Heart right ventricle (tissue), 16 donors: ENCODE measurements at regions not wholly inside any gene's neighbourhood (a gene's known extent, or its start where the extent isn't known, plus 50 kb on each side); places are given as distances from the start of the nearest gene placed in this dataset.
"Not testable (repeated sequence)": the region's sequence is repeated elsewhere in the genome, so short reads cannot be mapped to it uniquely, and the experiment has no call there.

Experiments used
- ATAC-seq, 8 donors: fragments of 200-7000 bp; cut with Tn5 transposase; one replicate each; pipeline ENCODE4 v1.9.1; 2020; ENCODE audit warnings: mild to moderate bottlenecking in 8 of 8, moderate library complexity in 8 of 8, moderate number of reproducible peaks in 1 of 8
- DNase-seq, 2 donors: peaks; one replicate each; pipeline ENCODE4 v3.0.0-alpha.2; 2020
- H3K27ac ChIP-seq, 10 donors: fragments of 200-600 bp; sonication (generic) in 2 of 10; one replicate each; pipeline versions ENCODE4 v1.5.0 to v1.8.0; 2020 to 2022; ENCODE audit warnings: mild to moderate bottlenecking in 3 of 10
- H3K27me3 ChIP-seq, 7 donors: fragments of 200-600 bp; one replicate each; pipeline ENCODE4 v1.8.0; 2021 to 2022; ENCODE audit warnings: mild to moderate bottlenecking in 2 of 7
- H3K36me3 ChIP-seq, 9 donors: fragments of 200-600 bp; sonication (generic) in 1 of 9; one replicate each; pipeline versions ENCODE4 v1.5.0 to v1.8.0; 2020 to 2022; ENCODE audit warnings: mild to moderate bottlenecking in 2 of 9
- H3K4me1 ChIP-seq, 9 donors: fragments of 200-600 bp; sonication (generic) in 1 of 9; one replicate each; pipeline versions ENCODE4 v1.5.0 to v1.8.0; 2020 to 2022; ENCODE audit warnings: mild to moderate bottlenecking in 4 of 9
- H3K4me3 ChIP-seq, 10 donors: fragments of 200-600 bp; sonication (generic) in 2 of 10; one replicate each; pipeline versions ENCODE4 v1.5.0 to v1.8.0; 2020 to 2022; ENCODE audit warnings: mild to moderate bottlenecking in 7 of 10, moderate library complexity in 2 of 10
- H3K9me3 ChIP-seq, 11 donors: fragments of 200-600 bp in 10 of 11; sonication (generic) in 2 of 11; one replicate each; pipeline versions ENCODE4 v1.5.0 to v1.8.0; 2013 to 2022; ENCODE audit warnings: mild to moderate bottlenecking in 2 of 11, control low read depth in 1 of 11, moderate library complexity in 1 of 11
- WGBS, 2 donors: extraction: QIAGEN DNeasy Blood & Tissue Kit; methylation state at CpG; one replicate each; pipeline ENCODE4 v1.1.7; 2013; ENCODE audit warnings: inconsistent platforms in 1 of 2; 5-methylcytosine and 5-hydroxymethylcytosine counted together
- intact Hi-C, 10 donors: fragments of 100-400 bp; cut with DNase I; formaldehyde crosslinking; loops; one replicate each; pipeline versions ENCODE4 v1.11.1 to v1.14.2; 2022
- TF ChIP-seq, protein P1 (sequence below), 9 donors: fragments of 200-600 bp; sonication (generic) in 2 of 9; IDR thresholded peaks; one replicate each; pipeline versions ENCODE4 v1.5.0 to v1.8.0; 2021 to 2022; ENCODE audit warnings: antibody characterized with exemption in 9 of 9, mild to moderate bottlenecking in 5 of 9, moderate library complexity in 1 of 9
- donor health status: Arrhythmogenic right ventricular cardiomyopathy.
- donor health status: ischemic (EF 13 %, LVEDD 7.1; RV severe dilation, severe dysfunction).
- donor health status: healthy with polysubstance abuse.
- donor health status: DM: no; HTN: yes; CAD: no.
- donor health status: DM: no; HTN: no; CAD: no.
- donor health status: ischemic (EF 25% LVEDD 6.9; RV normal size, moderate dysfunction).
- donor health status: ischemic (EF 25% LVEDD 5.7; RV mildly dilated, moderate dysfunction).
- donor health status: healthy.
- donor health status: DM: yes; HTN: yes; CAD: no.
- donor health status: Ischemic cardiomyopathy.
- donor health status: ischemic (EF 35%, LVEDD 5.7; RV mildly dilated, moderate dysfunction).
- donor health status: nonischemic (EF 11% LVEDD 7.7; RV severe dilation, severe dysfunction).
- donor health status: DM: yes; HTN: yes; CAD: no.
- donor health status: PGD.
- donor health status: ischemic (EF 29% LVEDD 5.4; RV normal size, mild dysfunction).
- donor health status: nonischemic (EF 23%, LVEDD 6.1; RV moderate dilation, normal function).

- no peaks in the 10 kb centered on the region for H3K36me3 ChIP-seq
- H3K27ac ChIP-seq, result no peak overlapping the region
- no peaks in the 10 kb centered on the region for H3K9me3 ChIP-seq
- peaks cover 0 to 4% (median 0%) of the 10 kb centered on the region in 7 donors for H3K27me3 ChIP-seq
- no peak overlapping the region for H3K4me3 ChIP-seq
- WGBS, 2 donors, result 63 to 78% methylated on average over 1 of the region's 1 CpG
- DNase-seq (no peak), ATAC-seq (no peak)
- intact Hi-C loops, result no loop called here
- H3K4me1 ChIP-seq, result no peaks in the 10 kb centered on the region
- TF ChIP-seq, protein P1, sequence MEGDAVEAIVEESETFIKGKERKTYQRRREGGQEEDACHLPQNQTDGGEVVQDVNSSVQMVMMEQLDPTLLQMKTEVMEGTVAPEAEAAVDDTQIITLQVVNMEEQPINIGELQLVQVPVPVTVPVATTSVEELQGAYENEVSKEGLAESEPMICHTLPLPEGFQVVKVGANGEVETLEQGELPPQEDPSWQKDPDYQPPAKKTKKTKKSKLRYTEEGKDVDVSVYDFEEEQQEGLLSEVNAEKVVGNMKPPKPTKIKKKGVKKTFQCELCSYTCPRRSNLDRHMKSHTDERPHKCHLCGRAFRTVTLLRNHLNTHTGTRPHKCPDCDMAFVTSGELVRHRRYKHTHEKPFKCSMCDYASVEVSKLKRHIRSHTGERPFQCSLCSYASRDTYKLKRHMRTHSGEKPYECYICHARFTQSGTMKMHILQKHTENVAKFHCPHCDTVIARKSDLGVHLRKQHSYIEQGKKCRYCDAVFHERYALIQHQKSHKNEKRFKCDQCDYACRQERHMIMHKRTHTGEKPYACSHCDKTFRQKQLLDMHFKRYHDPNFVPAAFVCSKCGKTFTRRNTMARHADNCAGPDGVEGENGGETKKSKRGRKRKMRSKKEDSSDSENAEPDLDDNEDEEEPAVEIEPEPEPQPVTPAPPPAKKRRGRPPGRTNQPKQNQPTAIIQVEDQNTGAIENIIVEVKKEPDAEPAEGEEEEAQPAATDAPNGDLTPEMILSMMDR (IDR thresholded peaks at IDR 0.05), result no peak
Observed at GRCh38 chr1:98113811-98114210, 193.0 kb upstream of the DPYD start.

DNA sequence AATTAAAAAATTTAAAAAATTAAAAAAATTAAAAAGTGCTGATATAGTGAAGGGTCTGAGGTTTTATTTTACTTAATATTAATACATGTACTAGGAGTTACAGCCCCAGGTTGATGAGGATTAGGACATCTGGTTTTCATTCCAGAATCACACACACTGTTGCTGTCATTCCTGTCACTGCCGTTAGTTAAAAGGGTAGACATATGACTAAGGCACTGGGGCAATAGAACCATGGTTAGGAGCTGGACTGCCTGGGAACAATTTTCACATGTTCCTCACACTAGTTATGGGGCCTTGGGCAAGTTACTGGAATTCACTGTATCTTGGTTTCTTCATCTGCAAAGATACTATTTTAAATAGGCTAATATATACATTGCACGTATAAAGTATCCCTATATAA, 191.8 kb upstream of the DPYD start:
- Histone ChIP-seq H3K9me3 (peaks cover 0 to 9% (median 7%) of the 10 kb centered on the region in 11 donors), H3K4me1 (no peaks in the 10 kb centered on the region), H3K27me3 (peaks cover 0 to 4% (median 0%) of the 10 kb centered on the region in 7 donors), H3K27ac (no peak overlapping the region), H3K4me3 (no peak overlapping the region), H3K36me3 (no peaks in the 10 kb centered on the region)
- ATAC-seq (no peak), DNase-seq (no peak)
- TF ChIP-seq, protein P1 (IDR thresholded peaks at IDR 0.05), result no peak
- 79 to 86% methylated on average over 2 of the region's 2 CpGs for WGBS, 2 donors
- intact Hi-C loops, result no loop called here

GRCh38 chr1:98110674-98111073, 189.8 kb upstream of the DPYD start:
- TF ChIP-seq, protein P1 (IDR thresholded peaks at IDR 0.05), result no peak
- no peaks in the 10 kb centered on the region for H3K4me1 ChIP-seq
- DNase-seq, result no peak
- H3K4me3 ChIP-seq, result no peak overlapping the region
- peaks cover 0 to 25% (median 16%) of the 10 kb centered on the region in 11 donors for H3K9me3 ChIP-seq
- peaks cover 0 to 4% (median 0%) of the 10 kb centered on the region in 7 donors for H3K27me3 ChIP-seq
- H3K27ac ChIP-seq, result no peak overlapping the region
- intact Hi-C loops, result no loop called here
- no peaks in the 10 kb centered on the region for H3K36me3 ChIP-seq
- ATAC-seq, result no peak

DNA sequence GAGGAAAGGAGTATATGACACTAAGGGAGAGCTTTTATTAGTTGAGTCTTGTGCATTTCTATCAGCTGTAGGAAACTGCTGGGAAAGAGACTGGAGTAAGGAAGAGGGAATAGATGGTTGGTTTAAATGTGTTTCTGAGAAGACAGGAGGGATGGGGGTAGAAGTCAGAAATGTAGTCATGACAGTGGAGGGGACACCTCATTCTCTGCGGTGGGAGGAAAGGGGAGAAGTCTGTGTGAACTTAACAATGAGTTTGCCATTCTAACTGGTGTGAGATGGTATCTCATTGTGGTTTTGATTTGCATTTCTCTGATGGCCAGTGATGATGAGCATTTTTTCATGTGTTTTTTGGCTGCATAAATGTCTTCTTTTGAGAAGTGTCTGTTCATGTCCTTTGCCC, 187.5 kb upstream of the DPYD start:
- intact Hi-C loops, H3K27ac ChIP-seq, H3K4me1 ChIP-seq, H3K4me3 ChIP-seq, ATAC-seq, DNase-seq, H3K36me3 ChIP-seq, H3K27me3 ChIP-seq: not testable (repeated sequence)
- 70 to 95% methylated on average over 1 of the region's 1 CpG for WGBS, 2 donors
- peaks cover 0 to 25% (median 16%) of the 10 kb centered on the region in 11 donors for H3K9me3 ChIP-seq

DNA sequence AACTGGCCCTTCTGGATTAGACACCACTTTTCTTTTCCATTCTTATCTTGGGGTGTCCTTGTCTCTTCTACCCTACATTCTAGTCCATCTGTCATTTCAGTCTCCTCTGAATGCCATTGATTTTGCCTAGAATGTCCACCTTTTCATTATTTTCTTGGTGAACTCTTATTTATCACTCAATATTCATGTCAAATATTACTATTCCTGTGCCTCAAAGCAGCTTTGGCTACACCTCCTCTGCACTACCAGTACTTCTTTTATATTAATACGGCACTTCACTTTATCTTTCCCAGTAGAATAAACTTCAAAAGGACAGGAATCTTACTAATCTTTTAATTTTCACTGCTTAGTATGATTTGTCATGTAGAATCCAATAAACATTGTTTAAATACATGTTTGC, 186.4 kb upstream of the DPYD start:
- DNase-seq (no peak), ATAC-seq (no peak)
- Histone ChIP-seq H3K9me3 (peaks cover 0 to 25% (median 16%) of the 10 kb centered on the region in 11 donors), H3K27me3 (no peaks in the 10 kb centered on the region), H3K27ac (no peak overlapping the region), H3K4me3 (no peak overlapping the region), H3K36me3 (no peaks in the 10 kb centered on the region), H3K4me1 (peaks cover 0 to 3% (median 0%) of the 10 kb centered on the region in 9 donors)
- intact Hi-C loops, result no loop called here
- TF ChIP-seq, protein P1 (IDR thresholded peaks at IDR 0.05), result no peak
- WGBS, 2 donors, result 90 to 91% methylated on average over 1 of the region's 1 CpG
